Mesenchymal stem cell (in vitro differentiated cells and primary cell): ENCODE measurements at regions not wholly inside any gene's neighbourhood (a gene's known extent, or its start where the extent isn't known, plus 50 kb on each side); places are given as distances from the start of the nearest gene placed in this dataset.
A peak's percentile ranks its signal among the peaks of the same experiment; 100 is the strongest.

Experiments used
- DNase-seq: peaks from one replicate; pipeline ENCODE4 v3.0.0-alpha.2; 2013
- H2AFZ ChIP-seq: one replicate; pipeline ENCODE4 v1.6.1; 2013; ENCODE audit warnings: low read depth, mild to moderate bottlenecking, control low read depth, inconsistent platforms, low read length, moderate library complexity
- H2AK5ac ChIP-seq: 2 replicates; pipeline ENCODE4 v1.6.1; 2013; ENCODE audit warnings: low read length, moderate library complexity, mild to moderate bottlenecking, inconsistent platforms; ENCODE audit not compliant: severe bottlenecking
- H2BK120ac ChIP-seq: one replicate; pipeline ENCODE4 v1.6.1; 2013; ENCODE audit warnings: low read depth, mild to moderate bottlenecking, inconsistent platforms, low read length, moderate library complexity
- H2BK12ac ChIP-seq, 2 experiments: one replicate each; pipeline ENCODE4 v1.6.1; 2013; ENCODE audit warnings: inconsistent platforms in 2 of 2, low read length in 2 of 2, mild to moderate bottlenecking in 2 of 2, moderate library complexity in 2 of 2, control low read depth in 1 of 2
- H2BK15ac ChIP-seq: one replicate; pipeline ENCODE4 v1.6.1; 2013; ENCODE audit warnings: mild to moderate bottlenecking, low read depth, inconsistent platforms; ENCODE audit not compliant: poor library complexity, severe bottlenecking
- H2BK5ac ChIP-seq: 2 replicates; pipeline ENCODE4 v1.6.1; 2013; ENCODE audit warnings: low read depth, mild to moderate bottlenecking, low read length, control low read depth, inconsistent platforms; ENCODE audit not compliant: poor library complexity, severe bottlenecking
- H3K14ac ChIP-seq, 2 experiments: one replicate each; pipeline ENCODE4 v1.6.1; 2013; ENCODE audit warnings: inconsistent platforms in 2 of 2, low read length in 2 of 2, control low read depth in 1 of 2, mild to moderate bottlenecking in 1 of 2, moderate library complexity in 1 of 2
- H3K18ac ChIP-seq, 2 experiments: one replicate each; pipeline ENCODE4 v1.6.1; 2013; ENCODE audit warnings: inconsistent platforms in 2 of 2, low read length in 2 of 2, control low read depth in 1 of 2, low read depth in 1 of 2, mild to moderate bottlenecking in 1 of 2
- H3K23ac ChIP-seq, 2 experiments: one replicate each; pipeline ENCODE4 v1.6.1; 2013; ENCODE audit warnings: inconsistent platforms in 2 of 2, low read length in 2 of 2, mild to moderate bottlenecking in 2 of 2, moderate library complexity in 2 of 2, control low read depth in 1 of 2
- H3K27ac ChIP-seq: 2 replicates; pipeline ENCODE4 v1.5.1; 2013; ENCODE audit warnings: mild to moderate bottlenecking, moderate library complexity, low read length, control low read depth, inconsistent platforms; ENCODE audit not compliant: poor library complexity, severe bottlenecking
- H3K27me3 ChIP-seq, 2 experiments: 2 replicates each; pipeline versions ENCODE4 v1.6.1 to v1.7.0; 2013; ENCODE audit warnings: low read length in 2 of 2, mild to moderate bottlenecking in 2 of 2, moderate library complexity in 2 of 2, control low read depth in 1 of 2, inconsistent platforms in 1 of 2; ENCODE audit not compliant: control insufficient read depth in 1 of 2, insufficient read depth in 1 of 2
- H3K36me3 ChIP-seq, 2 experiments: 2 replicates each; pipeline versions ENCODE4 v1.6.1 to v1.7.0; 2013; ENCODE audit warnings: low read length in 2 of 2, control low read depth in 1 of 2, inconsistent platforms in 1 of 2, low read depth in 1 of 2, mild to moderate bottlenecking in 1 of 2; ENCODE audit not compliant: insufficient read depth in 2 of 2, control insufficient read depth in 1 of 2
- H3K4ac ChIP-seq, 2 experiments: one replicate each; pipeline ENCODE4 v1.6.1; 2013; ENCODE audit warnings: inconsistent platforms in 2 of 2, low read length in 2 of 2, mild to moderate bottlenecking in 2 of 2, moderate library complexity in 2 of 2, control low read depth in 1 of 2, low read depth in 1 of 2
- H3K4me1 ChIP-seq: 2 replicates; pipeline ENCODE4 v1.6.1; 2013; ENCODE audit warnings: low read depth, low read length, control low read depth; ENCODE audit not compliant: control insufficient read depth, insufficient read depth
- H3K4me2 ChIP-seq: 2 replicates; pipeline ENCODE4 v1.6.1; 2013; ENCODE audit warnings: low read length, mild to moderate bottlenecking, inconsistent platforms; ENCODE audit not compliant: poor library complexity, severe bottlenecking
- H3K4me3 ChIP-seq, 2 experiments: 2 replicates each; pipeline versions ENCODE4 v1.5.1 to v1.7.0; 2013; ENCODE audit warnings: low read length in 2 of 2, mild to moderate bottlenecking in 2 of 2, control low read depth in 1 of 2, low read depth in 1 of 2; ENCODE audit not compliant: insufficient read depth in 1 of 2
- H3K79me1 ChIP-seq: replicated peaks from 2 replicates; pipeline ENCODE4 v1.6.1; 2013; ENCODE audit warnings: mild to moderate bottlenecking, control low read depth, low read length, inconsistent platforms; ENCODE audit not compliant: poor library complexity, severe bottlenecking
- H3K9ac ChIP-seq: 2 replicates; pipeline ENCODE4 v1.7.0; 2013; ENCODE audit warnings: mild to moderate bottlenecking, low read length, moderate library complexity
- H3K9me3 ChIP-seq: 2 replicates; pipeline ENCODE4 v1.7.0; 2013; ENCODE audit warnings: mild to moderate bottlenecking, low read length; ENCODE audit not compliant: control insufficient read depth
- H4K8ac ChIP-seq: one replicate; pipeline ENCODE4 v1.6.1; 2013; ENCODE audit warnings: inconsistent platforms, mild to moderate bottlenecking, low read length, moderate library complexity
- H4K91ac ChIP-seq: one replicate; pipeline ENCODE4 v1.6.1; 2013; ENCODE audit warnings: mild to moderate bottlenecking, low read length, inconsistent platforms
- WGBS: methylation state at CpG from one replicate; pipeline ENCODE4 v1.1.7; 2013; ENCODE audit warnings: mixed read lengths; 5-methylcytosine and 5-hydroxymethylcytosine counted together

DNA sequence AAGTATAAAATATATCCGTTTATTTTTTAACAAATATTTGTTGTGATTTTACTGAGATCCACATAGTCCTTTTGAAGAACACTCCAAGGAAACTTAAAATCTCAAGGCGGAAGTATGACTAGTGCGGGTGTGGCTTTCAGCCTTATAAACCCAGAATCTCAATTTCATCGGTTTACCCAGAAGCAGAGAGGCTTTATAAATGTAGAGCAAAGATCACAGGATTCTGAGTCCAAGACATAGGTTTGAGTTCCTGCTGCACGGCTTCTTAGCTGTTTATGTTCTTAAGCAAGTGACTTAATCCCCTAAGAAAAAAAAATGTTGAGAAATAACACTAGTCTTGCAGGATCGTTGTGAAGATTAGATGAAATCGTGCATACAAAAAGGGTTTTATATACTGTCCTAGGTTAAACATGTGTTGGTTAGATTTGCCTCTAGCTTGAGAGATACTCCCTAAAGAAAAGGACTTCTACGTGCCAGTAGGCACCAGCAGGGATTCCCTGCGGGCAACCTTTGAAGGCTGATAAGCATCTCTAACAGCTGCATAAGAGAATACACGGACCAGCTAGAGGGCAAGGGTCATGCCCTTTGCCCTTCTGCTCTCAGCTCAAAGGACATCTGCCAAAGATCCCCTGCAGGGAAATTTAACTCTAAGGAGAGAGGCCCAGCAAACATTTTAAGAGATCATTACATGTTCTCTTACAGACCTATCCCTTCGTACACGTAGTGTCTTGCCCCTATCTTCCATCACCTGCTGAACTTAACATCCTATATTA, 130.4 kb upstream of the MIR17HG start:
- no peak overlapping the region for H3K4me3 ChIP-seq
- H3K14ac ChIP-seq, result no peak overlapping the region
- H2BK15ac ChIP-seq, result no peak overlapping the region
- no peak overlapping the region for H2BK12ac ChIP-seq
- no peak overlapping the region for H2BK120ac ChIP-seq
- no peak overlapping the region for H3K4me2 ChIP-seq
- no peak overlapping the region for H3K18ac ChIP-seq
- H3K4me1 ChIP-seq, result no peaks in the 10 kb centered on the region
- H3K27ac ChIP-seq, result no peak overlapping the region
- no peak overlapping the region for H3K23ac ChIP-seq
- no peak overlapping the region for H3K9ac ChIP-seq
- no peaks in the 10 kb centered on the region for H3K9me3 ChIP-seq
- H2BK5ac ChIP-seq, result no peak overlapping the region
- no peaks in the 10 kb centered on the region for H3K27me3 ChIP-seq
- H2AK5ac ChIP-seq, result no peak overlapping the region
- no peak overlapping the region for H3K4ac ChIP-seq
- H4K8ac ChIP-seq, result no peak overlapping the region
- WGBS, result 40% methylated on average over 11 of the region's 12 CpGs
- no peak overlapping the region for H4K91ac ChIP-seq
- no peaks in the 10 kb centered on the region for H3K36me3 ChIP-seq
- no peaks in the 10 kb centered on the region for H3K79me1 ChIP-seq
- H2AFZ ChIP-seq, result no peak overlapping the region
- peak; percentile 13 for DNase-seq

DNA sequence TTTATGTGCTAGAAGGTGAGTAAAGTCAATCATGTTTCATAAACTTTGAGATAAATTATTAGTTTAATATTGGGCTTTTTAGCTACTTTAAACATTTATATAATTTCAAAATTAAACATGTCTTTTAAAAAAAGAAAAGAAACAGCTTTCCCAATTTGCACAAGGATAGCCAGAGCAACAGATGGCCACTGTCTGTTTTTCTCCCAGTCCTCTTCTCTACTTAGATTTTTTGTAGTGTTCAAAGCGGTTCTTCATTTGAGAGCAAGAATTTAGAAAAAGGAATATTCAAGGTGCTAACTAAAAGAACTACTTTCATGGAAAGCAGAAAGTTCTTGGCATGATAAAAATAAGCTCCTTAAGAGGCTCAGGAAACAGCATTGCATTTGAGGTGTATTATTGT, 128.3 kb upstream of the MIR17HG start:
- Histone ChIP-seq H2BK15ac (no peak overlapping the region), H3K27ac (no peak overlapping the region), H2BK120ac (no peak overlapping the region), H4K8ac (no peak overlapping the region), H3K14ac (no peak overlapping the region), H3K23ac (no peak overlapping the region), H3K27me3 (no peaks in the 10 kb centered on the region), H2BK12ac (no peak overlapping the region), H3K9me3 (no peaks in the 10 kb centered on the region), H3K36me3 (no peaks in the 10 kb centered on the region), H4K91ac (no peak overlapping the region), H3K4me1 (no peaks in the 10 kb centered on the region), H3K4ac (no peak overlapping the region), H3K4me2 (no peak overlapping the region), H3K18ac (no peak overlapping the region), H2AFZ (no peak overlapping the region), H3K9ac (no peak overlapping the region), H3K79me1 (no peaks in the 10 kb centered on the region), H2AK5ac (no peak overlapping the region), H3K4me3 (no peak overlapping the region), H2BK5ac (no peak overlapping the region)
- 100% methylated on average over 1 of the region's 1 CpG for WGBS
- DNase-seq, result no peak

- Histone ChIP-seq H3K18ac (no peak overlapping the region), H3K4me3 (no peak overlapping the region), H3K14ac (no peak overlapping the region), H3K27me3 (no peaks in the 10 kb centered on the region), H2BK12ac (no peak overlapping the region), H3K79me1 (no peaks in the 10 kb centered on the region), H3K27ac (no peak overlapping the region), H3K9ac (no peak overlapping the region), H2BK5ac (no peak overlapping the region), H3K4ac (no peak overlapping the region), H3K36me3 (no peaks in the 10 kb centered on the region), H2BK120ac (no peak overlapping the region), H4K91ac (no peak overlapping the region), H2BK15ac (no peak overlapping the region), H3K4me2 (no peak overlapping the region), H2AFZ (no peak overlapping the region), H3K23ac (no peak overlapping the region), H3K9me3 (no peaks in the 10 kb centered on the region), H4K8ac (no peak overlapping the region), H3K4me1 (no peaks in the 10 kb centered on the region), H2AK5ac (no peak overlapping the region)
- 95% methylated on average over 1 of the region's 1 CpG for WGBS
- DNase-seq, result no peak
These were observed 126.6 kb upstream of the MIR17HG start for GRCh38 chr13:91220872-91221271.

DNA sequence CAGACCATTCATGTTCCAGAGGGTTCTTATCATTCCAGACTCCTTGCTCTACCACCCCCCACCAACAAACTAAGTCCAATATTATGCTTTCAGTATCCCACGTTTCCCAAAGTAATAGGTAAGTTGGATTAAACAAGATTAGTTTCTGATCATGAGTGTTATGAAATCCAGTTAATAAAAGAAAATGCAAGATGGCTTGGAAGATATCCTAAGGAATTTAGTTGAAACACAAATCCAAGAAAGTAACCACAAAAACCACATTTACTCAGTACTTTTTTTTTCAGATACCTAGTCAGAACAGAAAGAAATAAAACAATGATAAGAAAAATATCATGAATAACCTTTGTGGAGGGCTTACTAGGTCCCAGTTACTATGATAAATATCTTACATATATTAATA, 119.4 kb upstream of the MIR17HG start:
- no peaks in the 10 kb centered on the region for H3K4me1 ChIP-seq
- H3K4ac ChIP-seq, result no peak overlapping the region
- no peaks in the 10 kb centered on the region for H3K79me1 ChIP-seq
- H4K8ac ChIP-seq, result no peak overlapping the region
- no peak overlapping the region for H2AFZ ChIP-seq
- H3K36me3 ChIP-seq, result no peaks in the 10 kb centered on the region
- H4K91ac ChIP-seq, result no peak overlapping the region
- no peak overlapping the region for H3K23ac ChIP-seq
- no peak overlapping the region for H3K27ac ChIP-seq
- no CpG with 5 or more reads among the region's 1 CpG for WGBS
- no peak overlapping the region for H2BK5ac ChIP-seq
- no peaks in the 10 kb centered on the region for H3K9me3 ChIP-seq
- no peaks in the 10 kb centered on the region for H3K27me3 ChIP-seq
- H3K4me3 ChIP-seq, result no peak overlapping the region
- no peak overlapping the region for H2BK12ac ChIP-seq
- DNase-seq, result no peak
- no peak overlapping the region for H3K18ac ChIP-seq
- no peak overlapping the region for H3K14ac ChIP-seq
- H3K4me2 ChIP-seq, result no peak overlapping the region
- H2AK5ac ChIP-seq, result no peak overlapping the region
- H3K9ac ChIP-seq, result no peak overlapping the region
- H2BK15ac ChIP-seq, result no peak overlapping the region
- H2BK120ac ChIP-seq, result no peak overlapping the region
